B cell (primary cell): ENCODE measurements at regions not wholly inside any gene's neighbourhood (a gene's known extent, or its start where the extent isn't known, plus 50 kb on each side); places are given as distances from the start of the nearest gene placed in this dataset.

Source experiments
- ATAC-seq: fragments of 200-7000 bp; cut with Tn5 transposase; one replicate; pipeline ENCODE4 v1.10.0; 2021; ENCODE audit warnings: low read depth, mild to moderate bottlenecking, moderate number of reproducible peaks, moderate library complexity
- CTCF ChIA-PET: fragments of 350-600 bp; sonication (Branson Sonifier 250); formaldehyde crosslinking; loops from one replicate; lab custom pipeline; 2021; ENCODE audit warnings: antibody characterized with exemption, inconsistent platforms; lab: Charles Lee
- POLR2A ChIA-PET: fragments of 350-600 bp; sonication (Branson Sonifier 250); formaldehyde crosslinking; loops from one replicate; lab custom pipeline; 2021; ENCODE audit warnings: antibody characterized with exemption; lab: Charles Lee
- DNase-seq: peaks from one replicate; pipeline ENCODE4 v3.0.0; 2013
- H2AFZ ChIP-seq: 2 replicates; pipeline ENCODE4 v1.6.1; 2012; ENCODE audit warnings: mild to moderate bottlenecking, low read depth, low read length; ENCODE audit not compliant: insufficient read depth, poor library complexity, severe bottlenecking
- H3K27ac ChIP-seq, 2 donors: 1 replicate in 1 of 2; 2 replicates in 1 of 2; pipeline ENCODE4 v1.5.1; 2012 to 2013; ENCODE audit warnings: low read length in 2 of 2, mild to moderate bottlenecking in 2 of 2, moderate library complexity in 1 of 2
- H3K27me3 ChIP-seq, 4 experiments: fragments of 200-600 bp in 1 of 4; sonication (generic) in 1 of 4; replicated peaks in 1 of 4; 1 replicate in 2 of 4; 2 replicates in 2 of 4; pipeline versions ENCODE4 v1.6.1 to v1.7.0; 2013 to 2016; ENCODE audit warnings: low read length in 3 of 4, mild to moderate bottlenecking in 2 of 4, mixed read lengths in 1 of 4, moderate library complexity in 1 of 4; ENCODE audit not compliant: insufficient read depth in 4 of 4, control insufficient read depth in 3 of 4; ENCODE audit errors: control extremely low read depth in 1 of 4
- H3K36me3 ChIP-seq, 2 experiments: replicated peaks in 1 of 2; 1 replicate in 1 of 2; 2 replicates in 1 of 2; pipeline versions ENCODE4 v1.6.1 to v1.7.1; 2013; ENCODE audit warnings: low read length in 1 of 2; ENCODE audit not compliant: insufficient read depth in 2 of 2, control insufficient read depth in 1 of 2; ENCODE audit errors: control extremely low read depth in 1 of 2, extremely low read depth in 1 of 2
- H3K4me1 ChIP-seq, 2 donors: fragments of 200-600 bp in 1 of 2; sonication (generic) in 1 of 2; 1 replicate in 1 of 2; 2 replicates in 1 of 2; pipeline versions ENCODE4 v1.5.1 to v1.6.1; 2013 to 2017; ENCODE audit warnings: low read length in 2 of 2; ENCODE audit not compliant: control insufficient read depth in 2 of 2, insufficient read depth in 2 of 2
- H3K4me2 ChIP-seq: replicated peaks from 2 replicates; pipeline ENCODE3; 2012; ENCODE audit warnings: mild to moderate bottlenecking, low read depth, low read length; ENCODE audit not compliant: poor library complexity, severe bottlenecking
- H3K4me3 ChIP-seq, 5 experiments: fragments of 200-600 bp in 1 of 5; sonication (generic) in 1 of 5; 1 replicate in 3 of 5; 2 replicates in 2 of 5; pipeline versions ENCODE4 v1.5.1 to v1.7.0; 2011 to 2016; ENCODE audit warnings: low read length in 4 of 5, mild to moderate bottlenecking in 4 of 5, low read depth in 2 of 5, control low read depth in 1 of 5, moderate library complexity in 1 of 5; ENCODE audit not compliant: insufficient read depth in 1 of 5; ENCODE audit errors: control extremely low read depth in 1 of 5, extremely low read depth in 1 of 5
- H3K79me2 ChIP-seq: fragments of 200-600 bp; sonication (generic); one replicate; pipeline ENCODE4 v1.6.0; 2016; ENCODE audit warnings: low read length; ENCODE audit not compliant: control insufficient read depth, insufficient read depth
- H3K9ac ChIP-seq: fragments of 200-600 bp; sonication (generic); 2 replicates; pipeline ENCODE4 v1.6.1; 2017; ENCODE audit warnings: mild to moderate bottlenecking, low read length, moderate library complexity
- H3K9me3 ChIP-seq, 3 donors: one replicate each; pipeline versions ENCODE4 v1.6.1 to v1.7.1; 2013; ENCODE audit warnings: low read length in 2 of 3; ENCODE audit not compliant: control insufficient read depth in 2 of 3, insufficient read depth in 1 of 3; ENCODE audit errors: control extremely low read depth in 1 of 3
- H4K20me1 ChIP-seq: 2 replicates; pipeline ENCODE4 v1.6.0; 2012; ENCODE audit warnings: mild to moderate bottlenecking, low read length; ENCODE audit not compliant: insufficient read depth, control insufficient read depth, poor library complexity, severe bottlenecking
- H3K27ac Mint-ChIP-seq: one replicate; pipeline ENCODE4 v1.8.0; 2021; ENCODE audit warnings: mixed read lengths
- H3K27me3 Mint-ChIP-seq: one replicate; pipeline ENCODE4 v1.8.0; 2021; ENCODE audit warnings: mixed read lengths
- H3K4me1 Mint-ChIP-seq: one replicate; pipeline ENCODE4 v1.8.0; 2021; ENCODE audit warnings: mixed read lengths
- H3K4me3 Mint-ChIP-seq: one replicate; pipeline ENCODE4 v1.8.0; 2021; ENCODE audit warnings: mixed read lengths
- H3K9me3 Mint-ChIP-seq: one replicate; pipeline ENCODE4 v1.8.0; 2022; ENCODE audit warnings: mixed read lengths; ENCODE audit not compliant: insufficient read depth
- CTCF ChIP-seq: fragments of 200-600 bp; IDR thresholded peaks from one replicate; pipeline ENCODE4 v1.8.0; 2022; ENCODE audit warnings: antibody characterized with exemption, mild to moderate bottlenecking
- EZH2 ChIP-seq: IDR thresholded peaks from 2 replicates; pipeline ENCODE4 v1.6.1; 2012; ENCODE audit warnings: borderline replicate concordance, low read depth, mild to moderate bottlenecking, moderate library complexity, low read length; ENCODE audit not compliant: insufficient read depth, poor library complexity, severe bottlenecking
- WGBS: methylation state at CpG from one replicate; pipeline ENCODE4 v1.1.5; 2013; ENCODE audit warnings: missing lambda C conversion rate; ENCODE audit not compliant: insufficient coverage; 5-methylcytosine and 5-hydroxymethylcytosine counted together
- intact Hi-C: fragments of 100-400 bp; cut with micrococcal nuclease; formaldehyde crosslinking; loops from one replicate; pipeline ENCODE4 v1.10.0; 2022

DNA sequence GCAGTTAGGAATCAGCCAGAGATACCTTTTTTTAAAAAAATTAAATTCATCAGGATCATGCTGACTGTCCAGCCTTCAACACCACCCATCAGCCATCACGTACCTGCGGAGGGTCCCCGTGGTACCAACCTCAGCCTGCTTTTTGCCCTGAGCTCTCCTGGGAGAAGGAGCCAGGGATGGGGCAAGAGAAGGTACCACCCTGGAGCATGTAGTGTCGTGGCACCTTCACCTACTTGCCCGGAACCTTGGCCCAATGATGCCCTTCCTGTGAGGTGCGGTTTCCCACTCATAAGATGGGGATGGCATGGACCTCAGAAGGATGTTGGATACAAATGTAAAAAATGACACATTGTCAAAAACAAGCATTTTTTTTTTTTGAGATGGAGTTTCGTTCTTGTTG is 88.4 kb upstream of the C1orf174 start:
- Histone ChIP-seq H2AFZ (no peak overlapping the region), H3K4me2 (no peak overlapping the region), H3K9ac (no peak overlapping the region), H3K27ac (no peak overlapping the region), H3K4me1 (no peaks in the 10 kb centered on the region), H4K20me1 (no peaks in the 10 kb centered on the region), H3K36me3 (no peaks in the 10 kb centered on the region), H3K27me3 (peaks cover 0 to 6% (median 0%) of the 10 kb centered on the region in 4 experiments), H3K9me3 (peaks cover 0 to 8% (median 0%) of the 10 kb centered on the region in 3 donors), H3K79me2 (no peaks in the 10 kb centered on the region), H3K4me3 (no peak overlapping the region)
- POLR2A ChIA-PET = no interaction called here
- peaks cover 7% of the 10 kb centered on the region for H3K4me1 Mint-ChIP-seq
- H3K9me3 Mint-ChIP-seq = peaks cover 7% of the 10 kb centered on the region
- no peaks in the 10 kb centered on the region for H3K27me3 Mint-ChIP-seq
- 100% methylated on average over 1 of the region's 7 CpGs for WGBS
- no peak for ATAC-seq
- CTCF ChIA-PET = no interaction called here
- intact Hi-C loops = no loop called here
- no peak for DNase-seq
- H3K27ac Mint-ChIP-seq = no peak overlapping the region
- TF ChIP-seq CTCF = no peak
- no peak for TF ChIP-seq EZH2
- H3K4me3 Mint-ChIP-seq = no peak overlapping the region

DNA sequence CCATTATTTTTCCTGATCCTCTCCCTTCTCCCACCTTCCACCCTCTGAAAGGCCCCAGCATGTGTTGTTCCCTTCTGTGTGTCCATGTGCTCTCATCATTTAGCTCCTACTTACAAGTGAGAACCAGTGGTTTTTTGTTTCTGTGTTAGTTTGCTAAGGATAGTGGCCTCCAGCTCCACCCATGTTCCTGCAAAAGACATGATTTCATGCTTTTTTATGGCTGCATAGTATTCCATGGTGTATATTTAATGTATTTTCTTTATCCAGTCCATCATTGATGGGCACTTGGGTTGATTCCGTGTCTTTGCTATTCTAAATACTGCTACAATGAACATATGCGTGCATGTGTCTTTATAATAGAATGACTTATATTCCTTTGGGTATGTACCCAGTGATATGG is 89.4 kb upstream of the C1orf174 start:
- Histone ChIP-seq H4K20me1 (no peaks in the 10 kb centered on the region), H3K4me2 (no peak overlapping the region), H3K79me2 (no peaks in the 10 kb centered on the region), H3K9ac (no peak overlapping the region), H3K4me3 (no peak overlapping the region), H3K27ac (no peak overlapping the region), H3K36me3 (no peaks in the 10 kb centered on the region), H3K4me1 (no peaks in the 10 kb centered on the region), H2AFZ (no peak overlapping the region), H3K9me3 (peaks cover 0 to 11% (median 0%) of the 10 kb centered on the region in 3 donors), H3K27me3 (peaks cover 0 to 6% (median 0%) of the 10 kb centered on the region in 4 experiments)
- ChIA-PET CTCF (no interaction called here), POLR2A (no interaction called here)
- Mint-ChIP-seq H3K27ac (no peak overlapping the region), H3K4me1 (peaks cover 5% of the 10 kb centered on the region), H3K4me3 (no peak overlapping the region), H3K9me3 (peaks cover 7% of the 10 kb centered on the region), H3K27me3 (no peaks in the 10 kb centered on the region)
- intact Hi-C loops = no loop called here
- no peak for ATAC-seq
- WGBS = no CpG with 5 or more reads among the region's 2 CpGs
- no peak for DNase-seq
- TF ChIP-seq CTCF (no peak), EZH2 (no peak)
